ENCODE measurements at regions not wholly inside any gene's neighbourhood (a gene's known extent, or its start where the extent isn't known, plus 50 kb on each side); places are given as distances from the start of the nearest gene placed in this dataset.

DNA sequence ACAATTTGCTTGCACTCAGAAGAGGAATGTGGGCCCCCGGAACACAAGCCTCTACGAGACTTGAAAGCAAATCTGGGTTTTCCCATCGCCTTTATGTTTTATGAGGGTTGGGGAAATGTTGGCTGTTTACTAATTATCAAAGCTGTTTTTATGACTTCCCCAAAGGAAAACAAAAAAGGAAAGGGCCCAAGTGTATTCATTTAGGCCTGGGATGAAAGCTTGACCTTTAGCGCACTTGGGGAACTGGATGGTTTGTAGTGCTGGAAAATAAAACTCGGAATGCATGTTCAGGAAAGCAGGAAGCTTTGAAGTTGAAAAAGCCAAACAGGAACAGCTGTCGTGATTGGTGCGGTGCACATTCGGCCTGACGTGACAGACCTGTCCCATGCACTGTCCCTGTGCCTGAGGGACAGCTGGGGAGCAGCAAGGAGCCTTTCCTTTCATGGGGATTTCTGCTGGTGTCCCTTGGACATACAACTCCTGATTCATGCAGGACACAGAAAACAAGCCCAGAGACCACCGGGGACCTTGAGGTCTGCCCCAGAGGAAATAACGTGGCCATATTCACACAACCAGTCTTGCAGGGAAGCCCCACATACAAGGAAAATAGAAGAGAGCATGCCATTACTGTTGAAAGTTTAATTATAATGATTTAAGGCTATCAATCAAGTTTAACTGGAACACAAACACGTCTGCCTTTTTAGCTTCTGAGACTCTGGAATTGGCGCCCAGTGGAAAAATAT, 169.7 kb upstream of the APCDD1 start:
- H3K4ac ChIP-seq (ENCODE audit: low read depth, low read length) = no peak overlapping the region
- Mint-ChIP-seq H3K4me1 (peaks cover 28 to 34% of the 10 kb centered on the region in 2 experiments), H3K27me3 (ENCODE audit: low read depth) (no peaks in the 10 kb centered on the region; the same call in 1 of the 2 replicates), H3K4me3 (no peak overlapping the region), H3K36me3 (ENCODE audit: insufficient read depth in 1 of 3, low read depth in 3 of 3) (peaks cover 8 to 11% (median 10%) of the 10 kb centered on the region in 3 experiments; a peak in 5 of 7 replicates), H3K27ac (no peak overlapping the region), H3K9me3 (peaks cover 8 to 14% of the 10 kb centered on the region in 2 experiments)
- no peak overlapping the region for H3K18ac ChIP-seq (ENCODE audit: insufficient read length, low read depth, low read length)
- no peaks in the 10 kb centered on the region for H3K79me2 ChIP-seq (ENCODE audit: insufficient read depth, low read length)
- no peaks in the 10 kb centered on the region for H3K4me1 ChIP-seq (ENCODE audit: insufficient read depth, low read length)
- H3K79me1 ChIP-seq (ENCODE audit: insufficient read depth, low read depth, low read length, poor library complexity, severe bottlenecking) = no peaks in the 10 kb centered on the region
- no peaks in the 10 kb centered on the region for H3K23me2 ChIP-seq (ENCODE audit: insufficient read length, low read depth, low read length, poor library complexity, severe bottlenecking)
- no peak overlapping the region for H3T11ph ChIP-seq (ENCODE audit: low read length)
- H3K4me2 ChIP-seq (ENCODE audit: insufficient read depth, insufficient read length, low read length) = no peak overlapping the region
- no CpG with 5 or more reads among the region's 13 CpGs for WGBS (ENCODE audit: extremely low coverage, insufficient read length, low lambda C conversion rate)
- H3K27me3 ChIP-seq (ENCODE audit: insufficient read depth, low read length) = no peaks in the 10 kb centered on the region
- H4K5ac ChIP-seq (ENCODE audit: insufficient read length, low read depth, low read length) = no peak overlapping the region
- H2BK12ac ChIP-seq (ENCODE audit: insufficient read length, low read depth, low read length) = no peak overlapping the region
- no peak overlapping the region for H3K27ac ChIP-seq (ENCODE audit: insufficient read length, low read depth, low read length)
- no peak overlapping the region for H2BK5ac ChIP-seq (ENCODE audit: insufficient read length, low read length)
- H3K56ac ChIP-seq (ENCODE audit: insufficient read length, low read depth, low read length) = no peak overlapping the region
- H4K8ac ChIP-seq (replicated peaks; ENCODE audit: insufficient read length, low read depth, low read length) = no peak overlapping the region
- H3K23ac ChIP-seq (ENCODE audit: insufficient read length, low read depth, low read length) = no peak overlapping the region
- H2BK15ac ChIP-seq (ENCODE audit: low read depth, low read length) = no peak overlapping the region
- no peak overlapping the region for H3K14ac ChIP-seq (ENCODE audit: insufficient read depth, low read length)
- no peak overlapping the region for H2BK20ac ChIP-seq (ENCODE audit: low read depth, low read length, poor library complexity, severe bottlenecking)
- TF ChIP-seq, protein P1, sequence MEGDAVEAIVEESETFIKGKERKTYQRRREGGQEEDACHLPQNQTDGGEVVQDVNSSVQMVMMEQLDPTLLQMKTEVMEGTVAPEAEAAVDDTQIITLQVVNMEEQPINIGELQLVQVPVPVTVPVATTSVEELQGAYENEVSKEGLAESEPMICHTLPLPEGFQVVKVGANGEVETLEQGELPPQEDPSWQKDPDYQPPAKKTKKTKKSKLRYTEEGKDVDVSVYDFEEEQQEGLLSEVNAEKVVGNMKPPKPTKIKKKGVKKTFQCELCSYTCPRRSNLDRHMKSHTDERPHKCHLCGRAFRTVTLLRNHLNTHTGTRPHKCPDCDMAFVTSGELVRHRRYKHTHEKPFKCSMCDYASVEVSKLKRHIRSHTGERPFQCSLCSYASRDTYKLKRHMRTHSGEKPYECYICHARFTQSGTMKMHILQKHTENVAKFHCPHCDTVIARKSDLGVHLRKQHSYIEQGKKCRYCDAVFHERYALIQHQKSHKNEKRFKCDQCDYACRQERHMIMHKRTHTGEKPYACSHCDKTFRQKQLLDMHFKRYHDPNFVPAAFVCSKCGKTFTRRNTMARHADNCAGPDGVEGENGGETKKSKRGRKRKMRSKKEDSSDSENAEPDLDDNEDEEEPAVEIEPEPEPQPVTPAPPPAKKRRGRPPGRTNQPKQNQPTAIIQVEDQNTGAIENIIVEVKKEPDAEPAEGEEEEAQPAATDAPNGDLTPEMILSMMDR (conservative IDR thresholded peaks at IDR 0.05) = no peak
- no peaks in the 10 kb centered on the region for H4K20me1 ChIP-seq (ENCODE audit: control insufficient read depth, insufficient read depth, insufficient read length)
- H3K9me3 ChIP-seq (ENCODE audit: control insufficient read depth, low read depth, low read length) = peaks cover 7% of the 10 kb centered on the region
- no peak overlapping the region for H2AK5ac ChIP-seq (ENCODE audit: insufficient read length, low read length)
- H4K91ac ChIP-seq (ENCODE audit: insufficient read length, low read depth, low read length) = no peak overlapping the region
- H2AFZ ChIP-seq (ENCODE audit: low read length) = no peak overlapping the region
- no peak for DNase-seq
- H2BK120ac ChIP-seq (ENCODE audit: low read depth, low read length, poor library complexity, severe bottlenecking) = no peak overlapping the region
- H3K9ac ChIP-seq (ENCODE audit: extremely low read depth, insufficient read length, low read length) = no peak overlapping the region

Data from H9 (cell line).